HG02610 (cell line): ENCODE measurements at regions not wholly inside any gene's neighbourhood (a gene's known extent, or its start where the extent isn't known, plus 50 kb on each side); places are given as distances from the start of the nearest gene placed in this dataset.

ENCODE experiments used
- ATAC-seq: cut with Tn5 transposase; IDR thresholded peaks from one replicate; pipeline ENCODE4 v1.9.1; 2021; ENCODE audit warnings: mild to moderate bottlenecking, moderate library complexity; ENCODE audit not compliant: unreplicated experiment

GRCh38 chr6:14361956-14362587, 244.5 kb downstream of the CD83 start:
- no peak for ATAC-seq

GRCh38 chr6:14364370-14364769, 246.8 kb downstream of the CD83 start:
- ATAC-seq: no peak

GRCh38 chr6:14365393-14365792, 247.8 kb downstream of the CD83 start:
- ATAC-seq: no peak

GRCh38 chr6:14366315-14366714, 248.7 kb downstream of the CD83 start:
- ATAC-seq: no peak

- ATAC-seq: no peak
These were observed 249.3 kb downstream of the CD83 start for GRCh38 chr6:14366872-14367271.

- ATAC-seq: no peak
These were observed 249.7 kb downstream of the CD83 start for GRCh38 chr6:14367296-14367695.

- no peak for ATAC-seq
These were observed 252.1 kb downstream of the CD83 start for GRCh38 chr6:14369717-14370116.

GRCh38 chr6:14371530-14371929, 254.0 kb downstream of the CD83 start:
- peak; percentile 27 for ATAC-seq

GRCh38 chr6:14372734-14373489, 255.3 kb downstream of the CD83 start:
- ATAC-seq: no peak

- no peak for ATAC-seq
These were observed 256.3 kb downstream of the CD83 start for GRCh38 chr6:14373648-14374437.

- no peak for ATAC-seq
These were observed 258.4 kb downstream of the CD83 start for GRCh38 chr6:14375930-14376329.

- ATAC-seq: no peak
These were observed 262.0 kb downstream of the CD83 start for GRCh38 chr6:14379568-14379967.

GRCh38 chr6:14380086-14380820, 262.7 kb downstream of the CD83 start:
- ATAC-seq: no peak

GRCh38 chr6:14380901-14381828, 263.6 kb downstream of the CD83 start:
- no peak for ATAC-seq

GRCh38 chr6:14381829-14382677, 264.5 kb downstream of the CD83 start:
- ATAC-seq: peak; percentile 40

GRCh38 chr6:14382678-14383236, 265.2 kb downstream of the CD83 start:
- ATAC-seq: no peak

GRCh38 chr6:14383393-14384174, 266.0 kb downstream of the CD83 start:
- no peak for ATAC-seq
